HG03565 (cell line): ENCODE measurements at regions not wholly inside any gene's neighbourhood (a gene's known extent, or its start where the extent isn't known, plus 50 kb on each side); places are given as distances from the start of the nearest gene placed in this dataset.
"Not testable (repeated sequence)": the region's sequence is repeated elsewhere in the genome, so short reads cannot be mapped to it uniquely, and the experiment has no call there.

ENCODE experiments used
- ATAC-seq: cut with Tn5 transposase; IDR thresholded peaks from one replicate; pipeline ENCODE4 v1.9.1; 2021; ENCODE audit warnings: mild to moderate bottlenecking, moderate library complexity; ENCODE audit not compliant: unreplicated experiment

DNA sequence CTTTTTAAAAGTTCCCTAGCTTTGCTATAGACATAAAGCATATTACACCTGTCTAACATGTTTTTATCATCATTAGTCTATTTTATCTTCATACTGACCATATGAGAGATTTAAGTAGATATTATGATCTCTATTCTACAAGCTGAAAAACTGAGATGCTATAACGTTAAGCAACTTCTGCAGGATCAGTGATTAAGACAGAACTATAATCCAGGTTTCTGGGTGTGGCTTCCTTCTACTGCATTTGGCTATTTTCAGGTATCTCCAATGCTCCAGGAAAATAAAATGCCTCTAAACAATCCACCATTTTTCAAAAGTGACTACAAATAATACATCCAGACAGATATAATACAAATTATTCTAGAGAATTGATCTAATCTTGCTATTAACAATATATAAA is 53.4 kb downstream of the RGS2 start:
- ATAC-seq, result no peak

DNA sequence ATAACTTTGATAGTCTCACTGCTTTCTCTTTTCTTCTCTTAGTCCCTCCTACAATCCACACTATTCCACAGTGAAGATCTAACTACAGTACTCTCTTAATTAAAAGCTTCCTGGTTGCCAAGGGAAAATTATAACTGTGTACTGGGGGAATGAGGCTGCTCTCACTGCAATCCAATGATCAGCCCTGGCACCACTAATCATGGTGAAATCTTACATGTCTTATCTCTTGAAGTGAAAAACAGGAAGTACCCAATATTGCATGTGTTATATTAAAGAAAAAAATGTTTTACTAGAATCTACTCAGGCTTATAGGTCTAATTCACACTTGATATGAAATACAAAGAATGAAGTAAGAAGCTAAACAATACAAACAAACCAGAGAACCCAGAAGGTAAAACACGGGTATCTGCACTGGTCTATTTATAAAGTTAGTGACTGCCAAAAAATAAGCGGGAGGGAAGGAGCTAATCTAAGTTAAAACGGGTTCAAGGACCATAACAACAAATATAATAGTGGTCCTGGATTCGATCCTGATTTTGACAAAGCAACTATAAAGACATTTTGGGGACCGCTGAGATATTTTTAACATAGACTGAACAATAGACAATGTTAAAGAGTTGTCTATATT is 57.5 kb downstream of the RGS2 start:
- no peak for ATAC-seq

DNA sequence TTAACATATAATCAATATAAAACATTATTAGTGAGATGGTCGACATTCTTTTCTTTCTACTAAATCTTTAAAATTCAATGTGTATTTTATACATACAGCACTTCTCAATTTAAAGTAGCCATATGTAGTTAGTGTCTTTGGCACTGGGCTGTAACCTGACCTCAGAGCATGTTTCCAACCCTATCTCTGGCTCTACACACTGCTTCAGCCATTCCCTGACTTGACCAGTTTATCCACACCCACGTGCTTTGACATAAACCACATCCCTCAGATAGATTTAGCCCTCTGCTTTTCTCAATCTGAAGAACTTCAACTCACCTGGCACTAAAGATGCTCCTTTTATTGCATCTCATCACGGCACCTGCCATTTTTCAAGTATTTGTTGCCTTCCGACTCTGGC is 58.3 kb downstream of the RGS2 start:
- no peak for ATAC-seq

DNA sequence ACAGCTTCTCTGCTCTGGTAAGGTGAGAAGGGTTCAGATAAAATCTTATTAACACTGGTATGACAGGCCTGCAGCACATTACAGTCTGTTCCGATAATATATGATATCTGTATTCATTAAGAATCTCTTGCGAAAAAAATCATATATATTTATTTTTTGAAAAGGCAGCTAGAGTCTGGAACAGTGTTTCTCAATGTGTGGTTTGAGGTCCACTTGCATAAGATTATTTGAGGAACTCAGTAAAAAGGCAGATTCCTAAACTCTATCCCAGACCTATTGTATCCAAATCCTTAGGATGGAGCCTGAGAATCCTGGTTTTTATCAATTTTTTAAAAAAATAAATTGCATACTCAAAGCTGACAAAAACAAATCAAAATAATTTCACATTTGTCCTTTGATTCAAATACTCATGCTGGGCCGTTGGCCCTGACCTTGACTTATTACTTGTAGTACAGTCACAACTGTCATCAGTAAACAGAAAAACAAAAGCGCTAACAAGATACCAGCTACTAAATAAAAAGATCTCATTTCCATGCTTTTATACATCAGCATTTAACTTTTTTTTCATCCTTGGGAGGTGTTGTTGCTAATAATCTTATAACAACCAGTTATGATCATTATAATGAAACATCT is 60.6 kb downstream of the RGS2 start:
- no peak for ATAC-seq

DNA sequence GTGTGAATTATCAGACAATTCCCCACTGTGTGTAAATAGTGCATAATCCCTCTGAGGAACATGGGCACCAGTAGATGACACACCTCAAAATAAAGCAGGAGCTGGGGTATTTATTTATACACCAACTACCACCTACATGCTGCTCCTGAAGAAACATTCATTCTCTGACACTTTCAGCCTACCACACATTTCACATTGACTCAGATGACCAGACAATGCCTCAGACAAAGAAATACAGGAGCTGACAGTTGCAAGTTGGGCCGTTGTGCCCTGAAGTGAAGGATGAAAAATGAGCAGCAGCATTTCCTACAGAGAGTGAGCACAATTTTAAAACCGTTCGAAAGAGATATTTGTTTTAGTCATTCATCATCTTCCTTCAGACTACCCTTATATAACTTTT is 63.2 kb downstream of the RGS2 start:
- ATAC-seq, result no peak

DNA sequence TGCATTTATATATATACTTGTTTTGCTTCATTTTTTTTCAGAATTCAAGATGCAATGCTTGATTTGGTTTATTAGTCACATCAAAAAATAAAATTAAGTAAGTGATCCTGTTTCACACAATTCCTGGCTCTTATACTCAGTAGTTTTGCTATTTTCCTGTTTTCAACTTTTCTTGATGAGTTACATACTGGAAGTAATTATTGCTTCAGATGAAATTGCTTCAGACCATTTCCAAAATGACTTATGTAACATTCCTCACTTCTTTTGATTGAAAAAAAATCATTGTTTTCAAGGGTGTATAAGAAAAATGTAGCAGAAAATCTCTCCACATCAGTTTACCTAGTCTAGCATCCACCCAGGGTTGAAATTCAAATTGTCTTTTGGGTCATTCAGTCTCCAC is 65.0 kb downstream of the RGS2 start:
- ATAC-seq, result no peak

DNA sequence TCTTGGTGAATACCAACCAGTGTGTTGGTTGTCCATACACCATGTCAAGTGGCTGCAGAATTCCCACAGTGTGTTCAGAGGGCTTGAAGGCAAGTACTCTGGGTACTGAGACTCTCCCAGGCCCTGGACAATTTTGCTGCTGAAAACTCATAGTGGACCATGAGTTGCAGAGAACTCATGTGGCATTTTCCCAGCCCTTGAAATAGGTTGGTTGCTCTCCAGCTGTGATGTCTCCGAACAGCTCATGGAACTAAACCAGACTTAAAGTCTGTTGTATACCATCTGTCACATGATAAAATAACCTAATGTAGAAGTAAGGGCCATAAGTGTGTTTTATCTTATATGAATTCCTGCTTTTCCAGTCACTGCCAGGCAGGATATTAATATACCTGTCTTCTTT is 67.8 kb downstream of the RGS2 start:
- ATAC-seq, result no peak

DNA sequence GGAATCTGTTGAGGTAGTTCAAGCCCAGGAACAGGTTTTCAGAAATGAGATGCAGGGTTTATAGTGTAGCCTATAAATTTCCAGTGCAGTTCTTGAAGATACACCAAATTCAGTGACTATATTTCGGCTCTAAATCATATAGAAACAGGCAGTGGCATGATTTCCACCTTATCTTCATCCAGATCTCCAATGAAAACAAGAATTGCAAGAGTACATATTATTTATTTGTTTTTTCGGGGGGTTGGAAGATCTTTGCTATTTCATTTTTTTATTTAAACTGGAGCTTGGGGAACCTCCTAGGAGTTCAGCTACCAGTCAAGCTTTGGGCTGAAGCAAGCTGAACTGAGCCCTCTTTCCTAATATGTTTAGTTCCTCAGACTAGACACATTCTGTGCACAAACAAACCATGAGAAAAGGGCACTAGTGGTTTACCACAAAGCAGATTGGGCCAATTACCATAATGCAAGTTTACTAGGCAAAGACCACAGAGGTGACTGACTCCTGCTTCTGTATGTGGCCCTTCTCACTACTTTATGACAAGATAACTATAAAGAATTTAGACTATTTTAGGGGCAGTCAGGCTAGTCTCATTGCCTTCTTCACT is 68.5 kb downstream of the RGS2 start:
- ATAC-seq, result no peak

DNA sequence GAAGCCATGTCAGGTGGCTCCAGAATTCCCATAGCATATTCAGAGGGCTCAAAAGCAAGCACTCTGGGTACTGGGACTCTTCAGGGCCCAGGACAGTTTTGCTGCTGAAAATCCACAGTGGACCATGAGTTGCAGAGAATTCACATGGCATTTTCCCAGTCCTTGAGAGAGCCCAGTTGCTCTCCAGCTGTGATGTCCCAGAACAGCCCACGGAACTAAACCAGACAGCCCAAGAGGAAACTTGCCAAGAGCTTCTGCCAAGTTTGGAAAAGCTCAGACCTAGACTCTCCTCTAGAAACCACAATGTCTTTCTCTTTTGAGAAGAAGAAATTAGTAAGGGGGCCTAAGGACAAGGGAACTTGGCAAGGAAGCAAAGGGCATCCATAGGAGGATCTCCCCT is 69.4 kb downstream of the RGS2 start:
- ATAC-seq, result no peak

DNA sequence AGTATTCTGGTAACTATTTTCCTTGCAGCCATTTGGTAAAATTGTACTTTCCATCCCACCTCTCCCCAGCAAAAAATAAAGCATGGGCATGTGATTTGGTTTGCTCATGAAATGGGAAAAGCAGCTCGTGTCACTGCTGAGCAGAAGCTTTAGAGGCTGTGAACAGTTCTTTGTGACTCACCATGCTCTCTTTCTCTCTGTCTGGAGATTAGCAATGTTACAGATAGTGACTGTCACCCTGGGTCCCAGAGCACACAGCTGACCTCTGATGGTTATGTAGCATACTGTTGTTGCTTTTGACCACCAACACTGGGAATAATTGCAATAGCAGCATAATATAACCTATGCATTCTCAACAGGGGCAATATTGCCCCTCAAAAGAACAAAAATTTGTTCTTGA is 70.6 kb downstream of the RGS2 start:
- no peak for ATAC-seq

DNA sequence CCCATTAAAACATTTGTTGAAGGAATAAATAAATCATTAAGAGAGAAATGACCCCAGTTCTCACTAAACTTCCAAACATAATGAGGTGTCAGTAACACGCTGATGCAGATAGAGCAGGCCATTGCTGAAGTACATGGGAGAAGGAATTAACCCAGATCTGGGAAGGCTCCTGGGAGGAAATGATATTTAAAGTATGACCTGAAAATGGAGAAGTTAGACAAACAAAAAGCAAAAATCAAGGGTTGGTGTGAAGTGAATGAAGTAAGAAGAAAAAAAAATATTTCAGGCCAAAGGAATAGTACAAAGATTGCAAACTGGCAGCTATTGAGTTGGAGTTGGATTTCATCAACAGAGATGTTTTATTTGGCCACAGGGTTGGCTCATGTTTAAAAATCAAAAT is 71.4 kb downstream of the RGS2 start:
- no peak for ATAC-seq

DNA sequence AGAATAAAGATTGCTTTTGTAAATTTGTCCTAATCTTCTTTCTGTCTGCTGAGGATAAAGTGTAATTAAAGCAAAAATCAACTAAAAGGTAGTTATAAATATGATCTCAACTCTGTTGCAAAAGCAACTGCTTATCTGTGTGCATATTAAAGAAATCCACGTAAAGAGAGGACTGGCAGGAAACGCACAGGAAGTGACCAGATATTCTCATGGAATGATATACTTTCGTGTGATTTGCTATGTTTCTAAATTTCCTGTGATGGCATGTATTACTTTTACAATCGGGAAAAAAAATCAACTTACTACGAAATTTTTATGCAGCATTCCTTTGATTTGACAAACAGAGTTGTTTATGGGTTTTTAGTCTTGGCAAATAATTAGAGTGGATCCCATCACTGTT is 75.4 kb downstream of the RGS2 start:
- no peak for ATAC-seq

DNA sequence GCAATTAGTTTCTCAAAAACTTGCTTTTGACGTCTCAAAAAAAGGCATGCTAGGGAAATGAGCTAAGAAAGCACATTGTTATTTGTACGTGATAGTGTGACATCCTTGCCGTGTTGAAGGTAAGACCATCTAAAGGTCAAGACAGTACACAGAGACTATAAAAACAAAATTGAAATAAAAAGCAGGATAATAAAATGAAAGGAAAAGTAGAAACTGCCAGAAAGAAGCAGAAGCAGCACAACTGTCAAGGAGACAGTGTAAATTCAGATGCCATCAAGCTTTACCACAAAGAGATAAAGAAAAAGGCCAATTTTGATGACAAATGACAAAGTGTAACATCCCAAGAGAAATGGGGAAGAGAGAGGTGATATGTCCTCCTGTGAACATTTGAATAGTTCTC is 76.5 kb downstream of the RGS2 start:
- ATAC-seq, result not testable (repeated sequence)

DNA sequence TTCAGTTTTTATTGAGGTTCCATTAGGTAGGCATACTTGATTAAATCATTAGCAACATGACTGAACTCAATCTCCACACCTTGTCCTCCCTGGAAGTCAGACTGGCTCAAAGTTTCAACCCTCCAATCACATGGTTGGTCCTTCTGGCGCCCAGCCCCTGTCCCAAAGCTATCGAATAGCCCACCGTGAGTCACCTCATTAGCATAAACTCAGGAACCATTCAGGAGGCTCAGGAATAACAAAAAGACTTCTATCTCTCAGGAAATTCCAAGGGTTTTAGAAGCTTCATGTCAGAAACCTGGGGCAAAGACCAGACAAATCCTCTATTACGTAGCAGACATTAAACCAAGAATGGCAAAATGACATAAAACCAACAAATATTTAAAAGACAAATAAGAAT is 78.6 kb downstream of the RGS2 start:
- ATAC-seq, result no peak

DNA sequence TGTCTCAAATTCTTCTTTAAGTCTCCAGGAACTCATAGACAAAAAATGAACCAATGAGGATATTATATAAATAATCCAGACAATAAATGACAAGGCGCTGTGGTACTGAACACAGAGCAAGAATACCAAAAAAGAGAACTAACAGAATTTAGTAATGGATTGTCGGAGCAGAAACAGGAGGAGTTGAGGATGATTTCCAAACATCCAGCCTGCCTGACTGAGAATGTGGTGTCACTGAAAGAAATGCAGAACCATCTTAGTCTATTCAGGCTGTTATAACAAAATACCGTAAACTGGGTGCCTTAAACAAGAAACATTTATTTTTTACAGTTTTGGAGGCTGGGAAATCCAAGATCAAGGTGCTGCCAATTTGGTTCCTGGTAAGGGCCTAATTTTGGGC is 79.7 kb downstream of the RGS2 start:
- ATAC-seq, result no peak

DNA sequence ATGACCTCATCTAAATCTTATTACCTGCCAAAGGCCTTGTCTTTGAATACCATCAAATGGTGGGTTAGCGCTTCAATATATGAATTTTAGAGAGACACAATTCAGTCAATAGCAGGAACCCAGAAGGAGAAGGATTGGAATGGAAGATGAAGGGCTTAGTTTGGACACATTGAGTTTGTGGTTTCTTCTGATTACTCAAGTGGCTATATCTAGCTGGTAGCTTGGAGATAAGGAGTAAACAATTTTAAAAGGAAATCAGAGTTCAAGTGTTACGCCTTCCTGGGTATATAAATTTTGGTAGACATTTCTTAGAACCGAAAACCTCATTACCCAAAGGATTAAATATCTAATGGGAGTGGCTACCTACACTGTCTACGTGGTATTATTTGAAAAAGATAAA is 80.2 kb downstream of the RGS2 start:
- ATAC-seq, result no peak

DNA sequence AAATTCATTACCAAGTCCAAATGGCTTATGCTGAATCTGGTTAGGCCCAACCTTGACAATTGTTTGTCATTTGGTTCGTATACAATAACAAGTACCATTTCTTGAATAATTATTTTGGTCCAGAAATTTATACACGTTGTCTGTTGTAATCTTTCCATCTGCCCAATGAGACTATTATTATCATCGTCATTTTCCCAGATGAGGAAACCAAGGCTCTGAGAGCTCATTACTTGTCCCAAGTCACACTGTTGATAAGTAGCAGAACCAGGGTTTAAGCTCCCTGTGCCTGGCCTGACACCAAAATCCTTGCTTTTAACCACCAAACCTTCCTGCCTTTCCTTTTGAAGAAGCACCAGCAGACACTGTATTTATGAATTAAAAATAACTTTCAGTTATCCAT is 81.3 kb downstream of the RGS2 start:
- ATAC-seq, result no peak

DNA sequence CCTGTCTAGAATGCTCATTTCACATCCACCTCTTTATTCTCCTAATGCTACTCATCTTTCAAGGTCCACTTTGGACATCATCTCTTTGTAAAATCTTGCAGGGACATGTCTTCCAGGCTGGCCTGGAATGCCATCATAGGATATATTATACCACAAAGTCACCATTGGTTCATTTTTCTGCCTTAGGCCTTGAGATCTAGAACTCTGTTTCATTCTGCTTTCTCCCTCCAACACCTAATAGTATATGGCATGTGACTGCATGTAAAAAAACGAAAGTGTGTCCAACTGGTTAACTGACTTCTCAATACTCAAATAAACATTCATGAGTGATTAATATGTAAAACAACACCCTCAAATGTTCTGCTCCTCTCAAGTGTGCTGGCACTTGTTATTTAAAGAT is 84.1 kb downstream of the RGS2 start:
- ATAC-seq, result no peak

DNA sequence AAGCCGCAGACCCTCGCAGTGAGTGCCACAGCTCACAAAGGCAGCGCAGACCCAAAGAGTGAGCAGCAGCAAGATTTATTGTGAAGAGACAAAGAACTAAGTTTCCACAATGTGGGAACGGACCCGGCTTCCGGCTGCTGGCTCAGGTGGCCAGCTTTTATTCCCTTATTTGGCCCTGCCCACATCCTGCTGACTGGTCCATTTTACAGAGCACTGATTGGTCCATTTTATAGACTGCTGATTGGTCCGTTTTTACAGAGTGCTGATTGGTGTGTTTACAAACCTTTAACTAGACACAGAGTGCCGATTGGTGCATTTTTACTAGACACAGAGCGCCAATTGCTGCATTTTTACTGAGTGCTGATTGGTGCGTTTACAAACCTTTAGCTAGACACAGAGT is 86.6 kb downstream of the RGS2 start:
- ATAC-seq, result not testable (repeated sequence)

DNA sequence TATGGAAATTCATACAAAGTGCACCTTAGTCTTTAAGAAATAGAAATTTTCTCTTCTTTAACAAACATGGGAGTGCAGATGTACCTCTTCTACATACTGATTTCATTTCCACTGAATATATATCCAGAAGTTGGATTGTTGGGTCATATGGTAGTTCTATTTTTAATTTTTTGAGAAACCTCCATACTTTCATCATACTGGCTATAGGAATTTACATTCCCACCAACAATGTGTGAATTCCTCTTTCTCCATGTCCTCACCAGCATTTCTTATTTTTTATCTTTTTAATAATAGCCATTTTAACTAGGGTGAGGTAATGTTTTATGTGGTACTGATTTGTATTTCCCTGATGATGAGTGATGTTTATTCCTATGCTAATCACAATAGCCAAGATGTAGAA is 87.5 kb downstream of the RGS2 start:
- no peak for ATAC-seq

DNA sequence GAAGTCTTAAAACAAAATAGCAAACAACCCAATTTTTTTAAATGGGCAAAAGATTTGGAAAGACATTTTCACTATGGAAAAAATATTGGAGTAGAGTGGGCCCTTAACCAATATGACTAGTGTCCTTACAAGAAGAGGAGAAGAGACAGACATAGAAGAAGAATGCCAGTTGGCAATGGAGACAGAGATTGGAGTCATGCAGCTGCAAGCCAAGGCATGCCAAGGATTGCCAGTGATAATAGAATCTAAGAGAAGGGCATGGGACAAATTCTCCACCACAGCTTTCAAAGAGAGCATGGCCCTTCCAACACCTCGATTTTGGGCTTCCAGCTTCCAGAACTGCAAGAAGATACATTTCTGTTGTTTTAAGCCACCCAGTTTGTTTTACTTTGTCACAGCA is 92.7 kb downstream of the RGS2 start:
- ATAC-seq, result no peak

DNA sequence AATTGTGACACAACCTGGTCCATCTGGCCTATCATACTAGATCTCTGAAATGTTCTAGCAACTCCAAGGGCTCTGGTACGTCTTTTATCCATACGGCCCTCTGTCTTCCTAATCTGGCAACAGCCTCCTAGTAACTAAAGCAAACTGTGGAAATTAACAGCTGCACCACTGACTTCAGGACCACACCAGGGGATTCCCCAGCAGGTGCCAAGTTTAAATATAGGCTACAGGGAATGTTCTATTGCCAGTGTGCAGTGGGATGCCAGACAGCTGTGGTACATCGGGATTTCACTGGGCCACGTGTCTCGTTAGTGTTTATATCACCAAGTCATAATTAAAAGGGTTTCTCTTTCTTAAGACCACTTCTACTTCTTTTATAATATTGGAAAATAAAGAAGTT is 94.3 kb downstream of the RGS2 start:
- ATAC-seq, result no peak

DNA sequence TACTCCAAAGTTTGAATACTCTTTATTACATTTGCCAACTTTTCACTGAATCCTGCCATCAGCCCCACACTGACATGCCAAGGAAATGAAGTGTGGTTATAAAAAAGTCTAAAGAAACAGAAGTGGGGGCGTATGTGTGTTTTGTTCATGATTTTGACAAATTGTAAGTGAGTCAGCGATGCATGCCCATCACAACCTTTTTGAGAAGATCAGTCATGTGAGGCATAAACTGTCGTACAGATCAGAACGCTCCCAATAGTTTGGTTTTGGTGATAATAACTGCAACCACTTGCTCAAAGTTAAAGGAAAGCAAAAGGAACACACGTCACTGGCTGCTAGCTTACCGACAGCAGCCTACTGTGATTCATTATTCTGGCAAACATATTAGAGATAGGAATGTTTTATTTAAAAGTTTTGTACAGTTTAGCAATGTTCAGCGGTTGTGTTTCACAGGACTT is 95.6 kb downstream of the RGS2 start:
- no peak for ATAC-seq
